ENCODE measurements at regions not wholly inside any gene's neighbourhood (a gene's known extent, or its start where the extent isn't known, plus 50 kb on each side); places are given as distances from the start of the nearest gene placed in this dataset.

GRCh38 chr5:123997064-123997461, 485.1 kb downstream of the CSNK1G3 start:
- H3K9me1 ChIP-seq (ENCODE audit: control insufficient read depth, insufficient read depth, low read length): no peaks in the 10 kb centered on the region
- intact Hi-C loops (cut with micrococcal nuclease) (no loop called here), in situ Hi-C loops (cut with MboI) (no loop called here)
- ChIA-PET POLR2A (no interaction called here), CTCF (ENCODE audit: low intra/inter-chr PET ratio) (no interaction called here)
- no peaks in the 10 kb centered on the region for H3K36me3 ChIP-seq (ENCODE audit: control insufficient read depth, insufficient read depth, low read length)
- H3K27me3 ChIP-seq (ENCODE audit: control insufficient read depth in 2 of 2, insufficient read depth in 2 of 2, low read length in 2 of 2): no peaks in the 10 kb centered on the region
- no peak overlapping the region for H3K27ac ChIP-seq (ENCODE audit: extremely low read depth, low read depth, low read length)
- TF ChIP-seq DACH1 (IDR thresholded peaks at IDR 0.05; ENCODE audit: partially characterized antibody) (no peak), ZNF707 (CRISPR knock-in tag; conservative IDR thresholded peaks at IDR 0.05) (no peak), NRF1 (conservative IDR thresholded peaks at IDR 0.05 in 1 of 2, IDR thresholded peaks at IDR 0.05 in 1 of 2) (no peak), HNRNPL (IDR thresholded peaks at IDR 0.05; ENCODE audit: low read depth, low read length) (no peak), ELF2 (CRISPR knock-in tag; IDR thresholded peaks at IDR 0.05) (no peak), ZNF121 (CRISPR knock-in tag; conservative IDR thresholded peaks at IDR 0.05) (no peak), MAZ (CRISPR knock-in tag; conservative IDR thresholded peaks at IDR 0.05 in 1 of 2, IDR thresholded peaks at IDR 0.05 in 1 of 2) (no peak), TAL1 (IDR thresholded peaks at IDR 0.05) (no peak), KLF13 (tag; IDR thresholded peaks at IDR 0.05; ENCODE audit: borderline replicate concordance, low read depth) (no peak), RUNX1 (IDR thresholded peaks at IDR 0.05; ENCODE audit: low read depth) (no peak), MIER1 (IDR thresholded peaks at IDR 0.05; ENCODE audit: low read depth) (no peak), NFRKB (IDR thresholded peaks at IDR 0.05; ENCODE audit: low read depth) (no peak), MAFK (IDR thresholded peaks at IDR 0.05; ENCODE audit: low read length) (no peak), E2F3 (CRISPR knock-in tag; IDR thresholded peaks at IDR 0.05) (no peak), ZFP30 (CRISPR knock-in tag; IDR thresholded peaks at IDR 0.05; ENCODE audit: borderline replicate concordance) (no peak), BRF1 (IDR thresholded peaks at IDR 0.05; ENCODE audit: borderline replicate concordance, extremely low read depth, insufficient read length) (no peak), PURB (CRISPR knock-in tag; IDR thresholded peaks at IDR 0.05; ENCODE audit: low read depth) (no peak), GTF2B (IDR thresholded peaks at IDR 0.05; ENCODE audit: extremely low read depth, insufficient read length) (no peak), MTA1 (IDR thresholded peaks at IDR 0.05; ENCODE audit: borderline replicate concordance) (no peak), ZNF830 (CRISPR knock-in tag; IDR thresholded peaks at IDR 0.05) (no peak)
- BruUV-seq (replicated peaks): no TSS peak
- FAIRE-seq (no peak), ATAC-seq (no peak), DNase-seq (ENCODE audit: extremely low read depth in 1 of 4, low spot score in 3 of 4) (no peak)
- no peaks in the 10 kb centered on the region for H3K4me1 ChIP-seq (replicated peaks in 1 of 2; ENCODE audit: control insufficient read depth in 2 of 2, insufficient read depth in 2 of 2, low read length in 2 of 2)
- H3K9ac ChIP-seq (ENCODE audit: insufficient read depth in 1 of 2, low read depth in 2 of 2, low read length in 2 of 2): no peak overlapping the region
- H2AFZ ChIP-seq (ENCODE audit: low read depth, low read length): no peak overlapping the region
- no peaks in the 10 kb centered on the region for H4K20me1 ChIP-seq (replicated peaks; ENCODE audit: control insufficient read depth, insufficient read depth, low read length)
- H3K4me3 ChIP-seq: no peak overlapping the region
- H3K4me2 ChIP-seq (ENCODE audit: insufficient read depth, low read length): no peak overlapping the region
- no peaks in the 10 kb centered on the region for H3K79me2 ChIP-seq (ENCODE audit: control insufficient read depth, insufficient read depth, low read length)
- H3K9me3 ChIP-seq (replicated peaks; ENCODE audit: control insufficient read depth, insufficient read depth, low read depth, low read length): no peaks in the 10 kb centered on the region

Data from K562 (cell line).